ENCODE measurements at regions not wholly inside any gene's neighbourhood (a gene's known extent, or its start where the extent isn't known, plus 50 kb on each side); places are given as distances from the start of the nearest gene placed in this dataset.

DNA sequence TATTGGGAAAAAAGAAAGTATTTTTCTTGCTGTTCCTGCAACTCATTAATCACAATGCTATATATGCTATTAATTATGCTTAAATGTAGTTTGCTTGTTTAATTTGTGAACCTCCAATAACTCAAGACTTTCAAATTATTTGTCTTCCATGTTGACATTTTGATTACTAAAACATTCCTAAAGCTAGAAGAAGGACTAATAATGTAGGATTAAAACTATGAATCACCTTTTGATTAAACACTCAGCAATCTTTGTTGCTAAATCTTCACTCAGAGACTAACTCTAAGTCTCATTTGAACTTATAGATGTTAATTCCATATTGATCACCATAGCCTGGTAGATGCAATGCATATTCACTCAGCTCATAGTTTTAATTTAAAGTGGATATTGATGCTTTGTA lies 524.6 kb upstream of the ZEB2 start:
- no peak for TF ChIP-seq ZNF70 (CRISPR knock-in tag; IDR thresholded peaks at IDR 0.05)
- TF ChIP-seq, protein P1, sequence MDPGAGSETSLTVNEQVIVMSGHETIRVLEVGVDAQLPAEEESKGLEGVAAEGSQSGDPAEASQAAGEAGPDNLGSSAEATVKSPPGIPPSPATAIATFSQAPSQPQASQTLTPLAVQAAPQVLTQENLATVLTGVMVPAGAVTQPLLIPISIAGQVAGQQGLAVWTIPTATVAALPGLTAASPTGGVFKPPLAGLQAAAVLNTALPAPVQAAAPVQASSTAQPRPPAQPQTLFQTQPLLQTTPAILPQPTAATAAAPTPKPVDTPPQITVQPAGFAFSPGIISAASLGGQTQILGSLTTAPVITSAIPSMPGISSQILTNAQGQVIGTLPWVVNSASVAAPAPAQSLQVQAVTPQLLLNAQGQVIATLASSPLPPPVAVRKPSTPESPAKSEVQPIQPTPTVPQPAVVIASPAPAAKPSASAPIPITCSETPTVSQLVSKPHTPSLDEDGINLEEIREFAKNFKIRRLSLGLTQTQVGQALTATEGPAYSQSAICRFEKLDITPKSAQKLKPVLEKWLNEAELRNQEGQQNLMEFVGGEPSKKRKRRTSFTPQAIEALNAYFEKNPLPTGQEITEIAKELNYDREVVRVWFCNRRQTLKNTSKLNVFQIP (CRISPR knock-in tag; IDR thresholded peaks at IDR 0.05; ENCODE audit: borderline replicate concordance, low read depth), result no peak
- TF ChIP-seq RARB (CRISPR knock-in tag; IDR thresholded peaks at IDR 0.05), result no peak
- no peak for TF ChIP-seq ZFP30 (CRISPR knock-in tag; IDR thresholded peaks at IDR 0.05)
- TF ChIP-seq TCF4 (CRISPR knock-in tag; IDR thresholded peaks at IDR 0.05; ENCODE audit: borderline replicate concordance), result no peak
- no peak for TF ChIP-seq SNAI2 (CRISPR knock-in tag; IDR thresholded peaks at IDR 0.05)
- TF ChIP-seq ZC3H10 (CRISPR knock-in tag; IDR thresholded peaks at IDR 0.05), result no peak
- TF ChIP-seq, protein P2, sequence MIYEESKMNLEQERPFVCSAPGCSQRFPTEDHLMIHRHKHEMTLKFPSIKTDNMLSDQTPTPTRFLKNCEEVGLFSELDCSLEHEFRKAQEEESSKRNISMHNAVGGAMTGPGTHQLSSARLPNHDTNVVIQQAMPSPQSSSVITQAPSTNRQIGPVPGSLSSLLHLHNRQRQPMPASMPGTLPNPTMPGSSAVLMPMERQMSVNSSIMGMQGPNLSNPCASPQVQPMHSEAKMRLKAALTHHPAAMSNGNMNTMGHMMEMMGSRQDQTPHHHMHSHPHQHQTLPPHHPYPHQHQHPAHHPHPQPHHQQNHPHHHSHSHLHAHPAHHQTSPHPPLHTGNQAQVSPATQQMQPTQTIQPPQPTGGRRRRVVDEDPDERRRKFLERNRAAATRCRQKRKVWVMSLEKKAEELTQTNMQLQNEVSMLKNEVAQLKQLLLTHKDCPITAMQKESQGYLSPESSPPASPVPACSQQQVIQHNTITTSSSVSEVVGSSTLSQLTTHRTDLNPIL (CRISPR knock-in tag; IDR thresholded peaks at IDR 0.05; ENCODE audit: low read depth), result no peak
- TF ChIP-seq, protein P3, sequence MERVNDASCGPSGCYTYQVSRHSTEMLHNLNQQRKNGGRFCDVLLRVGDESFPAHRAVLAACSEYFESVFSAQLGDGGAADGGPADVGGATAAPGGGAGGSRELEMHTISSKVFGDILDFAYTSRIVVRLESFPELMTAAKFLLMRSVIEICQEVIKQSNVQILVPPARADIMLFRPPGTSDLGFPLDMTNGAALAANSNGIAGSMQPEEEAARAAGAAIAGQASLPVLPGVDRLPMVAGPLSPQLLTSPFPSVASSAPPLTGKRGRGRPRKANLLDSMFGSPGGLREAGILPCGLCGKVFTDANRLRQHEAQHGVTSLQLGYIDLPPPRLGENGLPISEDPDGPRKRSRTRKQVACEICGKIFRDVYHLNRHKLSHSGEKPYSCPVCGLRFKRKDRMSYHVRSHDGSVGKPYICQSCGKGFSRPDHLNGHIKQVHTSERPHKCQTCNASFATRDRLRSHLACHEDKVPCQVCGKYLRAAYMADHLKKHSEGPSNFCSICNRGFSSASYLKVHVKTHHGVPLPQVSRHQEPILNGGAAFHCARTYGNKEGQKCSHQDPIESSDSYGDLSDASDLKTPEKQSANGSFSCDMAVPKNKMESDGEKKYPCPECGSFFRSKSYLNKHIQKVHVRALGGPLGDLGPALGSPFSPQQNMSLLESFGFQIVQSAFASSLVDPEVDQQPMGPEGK (CRISPR knock-in tag; IDR thresholded peaks at IDR 0.05; ENCODE audit: borderline replicate concordance), result no peak
- TF ChIP-seq ZFP3 (CRISPR knock-in tag; IDR thresholded peaks at IDR 0.05), result no peak
- no peak for TF ChIP-seq ESRRG (CRISPR knock-in tag; IDR thresholded peaks at IDR 0.05)
- no peak for TF ChIP-seq BACH2 (CRISPR knock-in tag; IDR thresholded peaks at IDR 0.05; ENCODE audit: borderline replicate concordance)
- TF ChIP-seq OSR1 (CRISPR knock-in tag; IDR thresholded peaks at IDR 0.05), result no peak
- TF ChIP-seq PPARA (CRISPR knock-in tag; IDR thresholded peaks at IDR 0.05; ENCODE audit: borderline replicate concordance), result no peak
- TF ChIP-seq ARNTL (CRISPR knock-in tag; IDR thresholded peaks at IDR 0.05; ENCODE audit: borderline replicate concordance, low read depth), result no peak
- TF ChIP-seq, protein P4, sequence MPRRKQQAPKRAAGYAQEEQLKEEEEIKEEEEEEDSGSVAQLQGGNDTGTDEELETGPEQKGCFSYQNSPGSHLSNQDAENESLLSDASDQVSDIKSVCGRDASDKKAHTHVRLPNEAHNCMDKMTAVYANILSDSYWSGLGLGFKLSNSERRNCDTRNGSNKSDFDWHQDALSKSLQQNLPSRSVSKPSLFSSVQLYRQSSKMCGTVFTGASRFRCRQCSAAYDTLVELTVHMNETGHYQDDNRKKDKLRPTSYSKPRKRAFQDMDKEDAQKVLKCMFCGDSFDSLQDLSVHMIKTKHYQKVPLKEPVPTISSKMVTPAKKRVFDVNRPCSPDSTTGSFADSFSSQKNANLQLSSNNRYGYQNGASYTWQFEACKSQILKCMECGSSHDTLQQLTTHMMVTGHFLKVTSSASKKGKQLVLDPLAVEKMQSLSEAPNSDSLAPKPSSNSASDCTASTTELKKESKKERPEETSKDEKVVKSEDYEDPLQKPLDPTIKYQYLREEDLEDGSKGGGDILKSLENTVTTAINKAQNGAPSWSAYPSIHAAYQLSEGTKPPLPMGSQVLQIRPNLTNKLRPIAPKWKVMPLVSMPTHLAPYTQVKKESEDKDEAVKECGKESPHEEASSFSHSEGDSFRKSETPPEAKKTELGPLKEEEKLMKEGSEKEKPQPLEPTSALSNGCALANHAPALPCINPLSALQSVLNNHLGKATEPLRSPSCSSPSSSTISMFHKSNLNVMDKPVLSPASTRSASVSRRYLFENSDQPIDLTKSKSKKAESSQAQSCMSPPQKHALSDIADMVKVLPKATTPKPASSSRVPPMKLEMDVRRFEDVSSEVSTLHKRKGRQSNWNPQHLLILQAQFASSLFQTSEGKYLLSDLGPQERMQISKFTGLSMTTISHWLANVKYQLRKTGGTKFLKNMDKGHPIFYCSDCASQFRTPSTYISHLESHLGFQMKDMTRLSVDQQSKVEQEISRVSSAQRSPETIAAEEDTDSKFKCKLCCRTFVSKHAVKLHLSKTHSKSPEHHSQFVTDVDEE (CRISPR knock-in tag; IDR thresholded peaks at IDR 0.05), result no peak
- no peak for TF ChIP-seq ZNF565 (CRISPR knock-in tag; conservative IDR thresholded peaks at IDR 0.05; ENCODE audit: low read depth)
- TF ChIP-seq ZNF8 (CRISPR knock-in tag; IDR thresholded peaks at IDR 0.05), result no peak
- ATAC-seq, result no peak

DNA sequence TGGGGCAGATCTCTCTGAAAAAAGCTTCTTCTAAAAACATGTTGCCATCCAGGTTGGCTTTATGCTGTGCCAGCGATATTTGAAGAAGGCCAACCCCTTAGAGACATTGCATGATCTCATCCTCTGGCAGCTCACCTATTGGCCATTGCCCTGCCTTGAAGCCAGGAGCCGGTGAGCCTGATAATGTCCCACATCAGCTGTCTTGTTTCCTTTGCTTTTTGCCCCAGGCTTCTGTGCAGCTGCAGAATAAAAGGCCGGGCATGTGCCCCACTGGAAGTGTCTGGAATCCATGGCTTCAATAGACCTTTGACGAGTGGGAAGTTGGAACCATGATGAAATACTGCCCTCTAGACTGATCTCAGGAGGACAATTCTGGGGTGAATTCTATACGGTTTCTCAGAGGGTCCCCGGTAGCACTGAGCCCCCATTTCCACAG lies 523.5 kb upstream of the ZEB2 start:
- ATAC-seq, result no peak
- TF ChIP-seq SNAI2 (CRISPR knock-in tag; IDR thresholded peaks at IDR 0.05) (no peak), OSR1 (CRISPR knock-in tag; IDR thresholded peaks at IDR 0.05) (no peak), CSDC2 (CRISPR knock-in tag; IDR thresholded peaks at IDR 0.05) (no peak), ISL1 (CRISPR knock-in tag; IDR thresholded peaks at IDR 0.05) (no peak)
- TF ChIP-seq, protein P2 (CRISPR knock-in tag; IDR thresholded peaks at IDR 0.05; ENCODE audit: low read depth), result no peak
- TF ChIP-seq, protein P3 (CRISPR knock-in tag; IDR thresholded peaks at IDR 0.05; ENCODE audit: borderline replicate concordance), result no peak
- TF ChIP-seq, protein P1 (CRISPR knock-in tag; IDR thresholded peaks at IDR 0.05; ENCODE audit: borderline replicate concordance, low read depth), result no peak
